H1 (cell line): ENCODE measurements at regions not wholly inside any gene's neighbourhood (a gene's known extent, or its start where the extent isn't known, plus 50 kb on each side); places are given as distances from the start of the nearest gene placed in this dataset.

ENCODE experiments used
- TF ChIP-seq, protein P1 (sequence below): IDR thresholded peaks from 2 replicates; pipeline ENCODE4 v1.6.1; 2012; ENCODE audit warnings: low read length, inconsistent platforms

DNA sequence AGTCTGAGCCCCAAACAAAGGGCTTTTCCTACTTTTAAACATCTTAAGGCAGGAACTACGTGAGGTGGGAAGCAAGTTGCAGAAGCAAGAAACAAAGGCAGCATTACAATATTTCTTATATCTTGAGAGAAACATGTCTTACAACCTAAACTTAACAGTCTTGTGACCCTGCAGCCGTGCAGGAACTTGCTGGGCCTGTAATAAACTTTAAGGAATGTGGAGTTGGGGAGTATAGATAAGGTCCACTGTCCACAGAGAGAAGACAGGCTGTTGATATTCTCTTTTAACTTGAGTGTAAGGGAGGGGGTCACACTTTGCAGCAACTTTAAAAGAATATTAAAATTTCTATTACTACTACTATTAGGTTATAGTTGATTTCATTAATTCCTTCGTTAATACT lies 214.6 kb upstream of the HTR2A start (continued):
- TF ChIP-seq, protein P1, sequence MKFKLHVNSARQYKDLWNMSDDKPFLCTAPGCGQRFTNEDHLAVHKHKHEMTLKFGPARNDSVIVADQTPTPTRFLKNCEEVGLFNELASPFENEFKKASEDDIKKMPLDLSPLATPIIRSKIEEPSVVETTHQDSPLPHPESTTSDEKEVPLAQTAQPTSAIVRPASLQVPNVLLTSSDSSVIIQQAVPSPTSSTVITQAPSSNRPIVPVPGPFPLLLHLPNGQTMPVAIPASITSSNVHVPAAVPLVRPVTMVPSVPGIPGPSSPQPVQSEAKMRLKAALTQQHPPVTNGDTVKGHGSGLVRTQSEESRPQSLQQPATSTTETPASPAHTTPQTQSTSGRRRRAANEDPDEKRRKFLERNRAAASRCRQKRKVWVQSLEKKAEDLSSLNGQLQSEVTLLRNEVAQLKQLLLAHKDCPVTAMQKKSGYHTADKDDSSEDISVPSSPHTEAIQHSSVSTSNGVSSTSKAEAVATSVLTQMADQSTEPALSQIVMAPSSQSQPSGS, result no peak
